Gastroesophageal sphincter (tissue), 3 donors: ENCODE measurements at regions not wholly inside any gene's neighbourhood (a gene's known extent, or its start where the extent isn't known, plus 50 kb on each side); places are given as distances from the start of the nearest gene placed in this dataset.

Experiments
- CTCF ChIP-seq, 4 experiments: fragments of 200-600 bp in 2 of 4; fragments of 450-650 bp in 2 of 4; sonication (generic) in 1 of 4; IDR thresholded peaks; one replicate each; pipeline ENCODE4 v1.5.1; 2017 to 2019; ENCODE audit warnings: antibody characterized with exemption in 4 of 4, mild to moderate bottlenecking in 2 of 4, moderate library complexity in 2 of 4
- EP300 ChIP-seq: sonication (generic); formaldehyde crosslinking; IDR thresholded peaks from one replicate; pipeline ENCODE4 v1.6.1; 2017; ENCODE audit warnings: antibody characterized with exemption, mild to moderate bottlenecking
- POLR2A ChIP-seq, 2 donors: fragments of 450-650 bp; IDR thresholded peaks; one replicate each; pipeline ENCODE4 v1.6.1; 2017; ENCODE audit warnings: antibody characterized with exemption in 2 of 2, mild to moderate bottlenecking in 2 of 2, moderate library complexity in 1 of 2
- POLR2AphosphoS5 ChIP-seq: sonication (generic); formaldehyde crosslinking; IDR thresholded peaks from one replicate; pipeline ENCODE4 v1.6.1; 2017; ENCODE audit warnings: antibody characterized with exemption

GRCh38 chr3:68210635-68211034, 556.2 kb upstream of the SUCLG2 start:
- no peak for TF ChIP-seq EP300
- no peak for TF ChIP-seq CTCF (IDR thresholded peaks at IDR 0.05)
- no peak for TF ChIP-seq POLR2A (IDR thresholded peaks at IDR 0.05)
- TF ChIP-seq POLR2AphosphoS5, result no peak
